Left lobe of liver (tissue), 2 donors: ENCODE measurements at regions not wholly inside any gene's neighbourhood (a gene's known extent, or its start where the extent isn't known, plus 50 kb on each side); places are given as distances from the start of the nearest gene placed in this dataset.

Source experiments
- ATAC-seq: fragments of 200-7000 bp; cut with Tn5 transposase; one replicate; pipeline ENCODE4 v1.9.1; 2020; ENCODE audit warnings: mild to moderate bottlenecking, moderate library complexity
- DNase-seq: peaks from one replicate; pipeline ENCODE4 v3.0.0-alpha.2; 2020; ENCODE audit warnings: low spot score
- donor health status: DM: no; HTN: no; CAD: no; lungs with moderate emphysema.
- donor health status: DM: no; HTN: yes; CAD: no.

DNA sequence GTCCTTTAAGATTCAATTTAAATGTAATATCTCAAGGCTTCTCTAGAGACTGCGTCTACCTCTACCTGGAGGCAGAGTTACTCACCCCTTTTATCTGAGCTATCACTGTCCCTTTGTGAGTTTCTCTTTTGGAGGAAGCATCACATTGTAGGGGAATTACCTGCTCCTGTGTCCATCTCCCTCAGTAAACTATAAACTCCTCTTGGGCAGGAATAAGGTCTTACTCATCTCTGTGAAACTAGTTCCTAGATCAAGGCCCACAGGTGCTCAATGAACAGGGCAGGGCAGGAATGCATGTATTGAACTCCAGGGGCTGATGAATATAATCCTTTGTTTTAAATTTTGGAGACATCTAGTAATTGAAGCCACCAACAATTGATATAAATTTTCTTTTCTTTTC is 139.8 kb upstream of the ERCC6L2 start:
- DNase-seq (no peak), ATAC-seq (no peak)

DNA sequence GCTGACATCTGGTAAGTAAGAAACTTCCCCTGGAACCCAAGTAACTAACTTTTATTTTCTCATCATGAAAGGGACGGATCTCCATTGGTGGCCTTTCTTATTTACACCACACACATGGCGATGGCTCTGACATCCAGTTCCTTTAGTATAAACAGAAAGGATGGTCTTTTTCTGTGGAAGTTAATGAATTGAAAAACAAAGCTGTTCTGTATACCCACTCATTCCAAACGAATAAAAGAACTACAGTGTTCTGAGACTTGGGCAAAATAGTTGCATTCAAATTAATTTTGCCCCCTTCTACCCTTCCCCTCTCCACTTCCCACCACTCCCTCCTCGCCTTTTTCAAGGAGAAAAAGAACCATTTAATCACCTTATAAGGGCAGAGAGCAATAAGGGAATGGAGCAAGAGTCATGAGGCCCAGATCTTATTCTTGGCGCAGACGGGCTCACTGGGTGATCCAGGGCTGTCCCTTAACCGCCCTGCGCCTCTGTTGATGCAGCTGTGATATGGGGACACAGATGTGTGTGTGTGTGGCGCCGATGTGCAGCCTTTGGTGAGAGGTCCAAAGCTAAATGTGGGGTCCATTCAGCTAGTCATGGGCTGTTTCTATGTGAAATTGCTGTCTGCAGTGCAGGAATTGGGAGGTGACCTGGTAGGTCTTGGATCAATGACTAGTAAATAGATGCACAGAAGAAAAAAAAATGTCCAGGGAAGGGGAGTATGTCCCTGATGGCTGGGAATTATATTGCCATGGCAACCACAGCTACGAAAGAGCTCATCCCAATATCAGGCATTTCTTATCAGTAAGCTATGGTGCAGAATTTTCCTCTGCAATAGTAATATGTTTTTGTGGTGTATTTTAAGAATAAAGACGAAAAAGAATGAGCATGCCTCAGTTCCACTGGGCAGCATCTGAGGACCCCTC is 141.5 kb upstream of the ERCC6L2 start:
- ATAC-seq (no peak), DNase-seq (no peak)

DNA sequence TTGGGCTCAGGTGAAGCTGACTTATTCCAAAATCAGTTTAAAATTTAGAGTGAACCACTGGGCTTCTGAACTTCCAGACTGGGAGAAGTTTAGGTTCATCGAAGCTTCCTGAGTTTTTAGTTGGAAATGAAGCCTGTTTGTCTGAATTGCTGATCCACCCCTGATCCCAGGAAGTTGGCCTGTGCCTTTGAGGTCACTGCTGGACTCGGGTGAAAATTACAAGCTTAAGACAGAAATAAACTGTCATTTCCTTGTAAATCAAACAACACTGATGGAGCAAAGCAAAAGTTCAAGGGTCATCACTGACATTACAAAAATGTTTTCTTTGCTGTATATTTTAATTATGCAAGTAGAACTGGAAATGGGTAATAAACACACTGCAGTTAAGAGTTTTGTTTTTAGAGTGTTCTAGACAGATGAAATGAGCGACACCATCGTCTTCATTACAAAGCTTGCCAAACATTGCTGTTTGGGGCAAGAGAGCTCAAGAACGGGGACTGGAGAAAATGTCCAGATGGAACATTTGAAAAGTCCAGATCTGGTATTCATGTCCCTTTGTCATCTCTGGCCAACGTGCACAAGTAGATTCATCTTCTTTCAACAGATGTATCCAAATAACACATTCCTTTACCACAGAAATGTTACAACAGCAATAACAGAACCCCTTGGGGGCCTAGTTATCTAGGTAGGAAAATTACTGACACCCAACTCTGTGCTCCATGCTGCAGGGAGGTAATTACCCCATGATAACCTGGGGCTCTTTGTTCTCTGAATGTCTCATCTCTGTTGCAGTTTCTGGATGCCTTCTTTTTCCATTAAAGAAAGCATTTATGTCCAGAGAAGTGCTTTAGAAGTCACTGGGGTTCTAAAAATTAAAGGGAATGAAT is 142.4 kb upstream of the ERCC6L2 start:
- ATAC-seq = peak; percentile 17
- no peak for DNase-seq

DNA sequence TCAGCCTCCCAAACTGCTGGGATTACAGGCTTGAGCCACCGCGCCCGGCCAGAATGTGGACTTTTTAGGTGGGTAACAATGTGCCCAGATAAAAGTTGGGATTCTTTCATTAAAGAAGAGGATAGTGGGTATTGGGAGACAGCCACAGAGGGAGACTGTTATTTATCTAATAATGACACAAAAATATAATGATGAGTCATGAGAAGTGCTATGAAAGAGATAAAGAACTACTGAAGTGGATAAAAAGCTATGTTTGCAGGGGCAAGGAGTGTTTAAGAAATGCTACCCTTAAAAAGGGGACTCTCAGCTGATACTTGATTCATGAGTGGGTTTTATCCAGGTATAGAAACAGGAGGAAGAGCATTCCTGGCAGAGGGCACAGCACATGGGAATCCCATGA is 143.6 kb upstream of the ERCC6L2 start:
- no peak for ATAC-seq
- DNase-seq = no peak

DNA sequence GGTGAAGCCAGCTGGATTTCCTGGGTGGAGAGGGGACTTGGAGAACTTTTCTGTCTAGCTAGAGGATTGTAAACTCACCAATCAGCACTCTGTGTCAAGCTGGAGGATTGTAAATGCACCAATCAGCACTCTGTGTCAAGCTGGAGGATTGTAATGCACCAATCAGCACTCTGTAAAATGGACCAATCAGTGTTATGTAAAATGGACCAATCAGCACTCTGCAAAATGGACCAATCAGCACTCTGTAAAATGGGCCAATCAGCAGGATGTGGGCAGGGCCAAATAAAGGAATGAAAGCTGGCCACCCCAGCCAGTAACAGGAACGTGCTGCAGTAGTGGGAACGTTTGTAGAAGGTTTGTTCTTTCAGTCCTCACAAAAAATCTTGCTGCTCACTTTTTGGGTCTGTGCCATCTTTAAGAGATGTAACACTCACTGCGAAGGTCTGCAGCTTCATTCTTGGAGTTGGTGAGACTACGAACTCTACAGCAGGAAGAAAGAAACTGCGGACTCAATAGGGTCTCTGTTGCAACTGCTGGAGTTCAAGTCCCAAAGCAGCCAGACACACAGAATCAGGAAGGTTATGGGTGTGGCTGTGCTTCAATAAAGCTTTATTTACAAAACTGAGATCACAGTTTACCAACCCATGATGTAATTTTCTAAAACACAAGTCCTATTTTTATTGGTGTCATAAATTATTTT is 145.7 kb upstream of the ERCC6L2 start:
- ATAC-seq (no peak), DNase-seq (no peak)

DNA sequence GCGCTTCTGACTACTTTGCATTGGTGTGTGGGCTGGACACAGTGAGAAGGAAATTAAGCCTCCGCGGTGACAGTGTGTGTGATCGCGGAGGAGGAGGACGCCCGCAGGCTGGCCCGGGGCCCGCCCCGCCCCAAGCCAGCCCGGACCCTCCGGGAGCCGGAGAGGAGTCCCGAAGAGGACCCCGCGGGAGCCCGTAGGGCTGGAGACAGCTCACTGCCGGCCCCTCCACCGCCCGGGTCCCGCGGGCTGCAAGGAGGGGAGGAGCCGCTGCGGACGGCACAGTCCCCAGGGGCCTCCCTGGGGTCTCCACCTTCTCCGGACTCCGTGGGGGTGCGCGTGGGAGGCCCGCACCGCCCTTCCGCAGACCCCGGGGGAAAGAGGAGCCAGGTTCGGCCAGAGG is 146.4 kb upstream of the ERCC6L2 start:
- no peak for DNase-seq

DNA sequence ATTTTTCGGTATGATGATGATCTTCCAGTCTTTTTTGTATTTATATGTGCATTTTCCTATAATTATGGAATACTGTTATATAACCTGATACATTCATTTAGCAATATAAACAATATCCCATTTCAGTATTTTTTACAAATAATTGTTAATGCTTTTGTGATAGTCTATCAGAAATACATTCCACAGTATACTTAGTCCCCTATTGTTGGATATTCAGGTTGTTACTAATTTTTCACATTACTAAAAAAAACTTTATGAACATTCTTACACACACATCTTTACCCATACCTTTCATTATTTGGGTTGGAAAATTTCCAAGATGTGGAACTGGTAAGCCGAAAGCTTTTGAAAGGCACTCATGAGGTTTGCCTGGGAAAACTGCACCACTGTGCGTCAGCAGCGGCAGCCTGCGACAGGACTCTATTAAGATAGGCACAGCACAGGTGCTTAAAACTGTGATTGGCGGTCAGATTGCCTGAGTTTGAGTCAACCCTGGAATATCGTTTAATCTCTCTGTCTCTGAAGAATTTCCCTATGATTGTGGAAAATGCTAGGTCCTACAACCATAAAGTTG is 147.5 kb upstream of the ERCC6L2 start:
- no peak for ATAC-seq
- DNase-seq = no peak

More for the DNA sequence above, 146.4 kb upstream of the ERCC6L2 start:
- no peak for ATAC-seq

DNA sequence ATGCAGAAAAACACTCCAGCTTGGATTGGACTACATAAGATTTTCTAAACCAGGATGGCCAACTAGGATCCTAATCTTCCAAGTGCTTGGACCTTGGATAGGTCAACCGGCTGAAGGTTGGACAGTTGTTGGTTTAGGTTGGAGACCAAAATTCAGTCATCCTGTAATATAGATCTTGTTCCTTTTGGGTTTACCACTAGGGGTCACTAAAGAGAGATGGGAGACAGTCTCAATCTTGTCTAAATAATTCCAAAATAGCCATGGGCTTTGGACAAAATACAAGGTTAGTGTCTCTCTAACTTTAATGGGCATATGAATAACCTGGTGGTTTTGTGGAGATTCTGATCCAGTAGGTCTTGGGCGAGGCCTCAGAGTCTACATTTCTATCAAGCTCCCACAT is 148.7 kb upstream of the ERCC6L2 start:
- DNase-seq (no peak), ATAC-seq (peak; percentile 95)

DNA sequence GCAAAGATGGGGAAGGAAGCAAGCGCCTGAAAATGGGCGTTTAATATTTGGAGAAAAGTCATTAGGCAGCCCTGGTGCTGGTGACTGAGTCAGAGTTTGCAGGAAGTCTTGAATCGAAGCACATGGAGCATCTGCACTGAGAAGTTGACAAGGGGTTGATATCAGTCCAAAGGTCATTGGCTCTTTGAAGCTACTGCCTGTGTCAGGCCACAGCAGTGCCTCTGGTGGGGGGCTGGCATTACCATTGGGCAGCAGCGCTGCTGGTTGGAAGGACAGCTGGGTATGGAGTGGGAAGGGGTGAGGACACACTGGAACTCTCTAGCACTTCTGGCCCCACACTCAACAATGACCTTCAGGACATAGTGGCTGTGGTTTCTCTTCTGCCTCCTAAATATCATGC is 150.4 kb upstream of the ERCC6L2 start:
- ATAC-seq (no peak), DNase-seq (no peak)

DNA sequence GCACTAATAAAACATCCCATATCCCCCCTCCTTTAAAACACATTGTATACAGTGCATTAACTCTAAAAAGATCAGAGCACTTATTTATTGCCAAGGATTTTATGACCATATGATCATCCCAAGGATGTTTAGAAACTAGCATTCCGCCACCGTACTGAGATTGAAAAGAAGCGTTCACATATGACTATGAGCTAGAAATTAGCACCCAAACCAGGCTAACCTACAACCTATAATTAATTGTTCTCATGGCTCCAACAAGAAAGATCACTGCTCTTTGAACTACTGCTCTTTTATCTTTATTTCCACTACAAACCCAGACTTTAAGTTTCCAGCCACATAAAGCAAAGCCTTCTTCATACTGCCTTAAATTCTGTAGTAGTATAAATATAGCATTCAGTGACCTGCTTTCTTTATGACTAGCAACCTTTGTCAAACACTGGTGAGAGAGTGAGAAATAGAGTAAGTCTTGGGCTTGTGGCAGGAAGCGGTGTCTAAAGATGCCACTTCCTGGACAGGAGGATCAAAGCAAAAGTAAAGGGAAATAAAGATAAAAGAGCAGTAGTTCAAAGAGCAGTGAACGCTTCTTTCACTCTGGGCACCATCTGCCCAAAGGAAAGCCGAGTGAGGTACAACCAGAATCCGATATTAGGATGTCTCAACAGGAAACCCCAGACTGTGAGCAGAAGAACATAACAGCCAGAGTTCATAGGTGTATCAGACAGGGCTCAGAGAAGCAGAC is 151.1 kb upstream of the ERCC6L2 start:
- no peak for ATAC-seq

DNA sequence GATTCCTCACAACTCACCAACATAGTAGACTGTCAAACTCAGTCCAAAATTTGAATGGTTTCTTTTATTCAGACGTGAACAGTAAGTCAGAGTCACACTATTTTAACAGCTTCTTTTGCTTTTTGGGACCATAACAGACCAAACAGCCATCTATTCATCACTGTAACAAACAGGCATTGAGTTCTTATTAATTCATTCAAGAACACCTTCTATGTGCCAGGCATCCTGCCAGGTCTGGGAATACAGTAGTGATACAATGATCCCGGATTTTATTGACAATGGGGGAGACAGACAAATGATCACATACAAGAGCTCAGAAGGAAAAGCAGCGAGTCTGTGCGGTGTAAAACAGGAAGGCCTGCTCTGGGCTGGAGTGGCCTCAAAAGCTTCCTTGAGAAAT is 153.3 kb upstream of the ERCC6L2 start:
- no peak for ATAC-seq

More for the DNA sequence above, 151.1 kb upstream of the ERCC6L2 start:
- DNase-seq = no peak

DNA sequence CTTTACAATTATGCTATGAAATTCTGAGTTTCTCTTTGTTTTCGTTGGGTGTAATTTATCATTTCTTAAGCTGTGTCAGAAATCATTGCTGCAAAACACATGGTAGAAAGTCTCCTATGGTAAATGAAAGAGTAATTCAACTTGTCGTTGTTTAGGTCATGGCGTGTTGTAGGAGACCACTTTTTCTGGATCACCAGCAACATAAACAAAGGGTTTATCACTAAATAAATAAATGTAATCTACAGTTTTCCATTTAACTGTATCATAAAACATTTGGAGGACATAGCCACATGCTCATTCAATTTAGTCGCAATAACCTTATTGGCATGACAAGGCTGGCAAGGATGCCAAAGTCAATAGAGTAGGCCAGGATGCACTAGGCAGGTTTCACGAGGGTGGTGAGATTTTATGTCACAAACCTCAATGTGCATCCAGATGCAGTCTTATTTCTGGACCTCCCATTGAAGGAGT is 154.4 kb upstream of the ERCC6L2 start:
- no peak for DNase-seq
- no peak for ATAC-seq

More for the DNA sequence above, 153.3 kb upstream of the ERCC6L2 start:
- no peak for DNase-seq

DNA sequence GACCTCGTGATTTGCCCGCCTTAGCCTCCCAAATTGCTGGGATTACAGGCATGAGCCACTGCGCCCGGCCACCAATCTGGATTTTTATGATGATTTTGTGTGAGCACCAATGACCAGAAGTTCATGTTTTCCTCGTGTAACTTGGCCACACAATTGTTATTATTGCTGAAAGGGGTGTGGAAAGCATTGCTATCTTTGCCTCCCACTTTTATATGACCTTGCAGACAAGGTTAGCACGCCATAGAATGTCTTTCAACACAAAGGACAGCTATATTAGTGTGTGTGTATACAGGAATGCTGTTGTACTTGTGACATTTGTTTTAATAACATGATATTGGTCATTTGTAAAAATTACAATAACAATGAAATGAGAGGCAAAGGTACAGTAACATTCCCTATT is 155.0 kb upstream of the ERCC6L2 start:
- DNase-seq (no peak), ATAC-seq (no peak)

DNA sequence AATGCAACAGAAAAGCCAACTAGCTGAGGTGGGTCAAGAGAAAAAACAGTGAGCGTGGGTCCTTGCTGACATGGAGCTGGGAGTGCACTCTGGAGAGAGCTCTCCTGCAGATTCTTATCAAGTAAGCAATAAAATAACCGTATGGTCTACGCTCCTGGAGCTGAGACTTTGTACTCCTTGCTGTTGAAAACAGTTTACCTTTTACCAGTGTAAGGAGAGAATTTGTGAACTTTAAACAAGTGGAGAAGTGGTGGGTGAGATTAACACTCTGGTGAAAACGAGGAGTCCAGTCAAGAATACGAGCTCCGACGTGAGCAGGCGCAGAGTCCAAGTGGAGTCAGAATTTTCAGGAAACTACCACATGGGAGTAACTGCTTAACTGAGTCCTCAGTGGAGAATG is 156.1 kb upstream of the ERCC6L2 start:
- DNase-seq (no peak), ATAC-seq (no peak)

DNA sequence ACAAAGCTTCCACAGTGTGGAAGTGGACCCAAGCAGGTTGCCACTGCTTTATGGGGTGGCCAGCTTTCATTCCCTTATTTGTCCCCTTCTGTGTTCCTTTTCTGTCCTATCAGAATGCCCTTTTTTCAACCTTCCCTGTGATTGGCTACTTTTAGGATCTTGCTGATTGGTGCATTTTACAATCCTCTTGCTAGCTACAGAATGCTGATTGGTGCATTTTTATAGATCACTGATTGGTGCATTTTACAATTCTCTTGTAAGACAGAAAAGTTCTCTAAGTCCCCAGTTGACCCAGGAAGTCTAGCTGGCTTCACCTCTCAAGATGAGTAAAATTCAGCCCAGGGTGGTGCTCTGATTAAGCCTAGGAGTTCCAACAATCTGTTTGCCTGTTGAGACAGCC is 157.2 kb upstream of the ERCC6L2 start:
- DNase-seq = no peak
- ATAC-seq = no peak

DNA sequence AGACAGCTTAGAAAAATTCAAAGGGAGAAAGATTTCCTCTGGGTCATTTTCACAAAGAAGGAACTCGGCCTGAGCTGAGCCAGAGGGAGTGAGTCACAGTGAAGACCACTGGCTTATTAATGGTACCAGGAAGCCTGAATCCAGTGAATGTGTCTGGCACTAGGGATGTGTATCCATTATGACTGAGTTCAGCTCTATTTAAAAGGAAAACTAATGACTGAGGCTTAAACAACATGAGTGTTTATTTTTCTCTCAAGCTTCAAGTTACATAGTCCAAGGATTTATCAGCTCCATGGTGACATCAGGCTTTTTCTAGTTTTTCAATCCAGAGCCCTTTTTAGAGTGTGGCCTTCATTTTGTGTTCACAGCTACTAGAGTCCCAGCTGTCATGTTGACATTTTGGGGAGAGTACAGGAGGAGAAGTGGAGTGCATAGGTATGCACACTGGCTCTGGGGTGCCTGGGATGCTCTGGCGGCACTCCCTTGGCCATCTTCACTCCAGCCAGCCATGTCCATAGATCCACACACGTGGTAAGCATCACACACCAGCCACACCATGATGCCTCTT is 159.5 kb upstream of the ERCC6L2 start:
- no peak for ATAC-seq
- DNase-seq = no peak

DNA sequence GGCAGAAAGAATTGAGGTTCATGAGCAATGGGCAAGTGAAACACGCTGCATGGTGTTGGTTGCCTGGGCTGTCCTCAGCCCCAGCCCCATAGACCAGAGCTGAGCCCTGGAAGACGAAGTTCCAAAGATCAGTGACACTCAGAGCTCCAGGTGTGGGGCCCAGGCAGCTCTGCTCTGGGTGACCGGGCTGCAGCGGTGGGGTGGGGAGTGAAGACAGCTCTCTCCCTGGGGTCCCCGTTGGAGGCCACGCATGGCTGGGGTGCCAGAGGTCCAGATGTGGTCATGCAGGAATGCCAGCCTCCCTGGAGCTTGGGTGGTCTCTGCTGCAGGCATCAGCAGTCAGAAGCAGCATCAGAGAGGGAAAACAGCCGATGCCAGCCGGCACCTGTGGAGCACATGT is 165.0 kb upstream of the ERCC6L2 start:
- DNase-seq = no peak
- no peak for ATAC-seq

DNA sequence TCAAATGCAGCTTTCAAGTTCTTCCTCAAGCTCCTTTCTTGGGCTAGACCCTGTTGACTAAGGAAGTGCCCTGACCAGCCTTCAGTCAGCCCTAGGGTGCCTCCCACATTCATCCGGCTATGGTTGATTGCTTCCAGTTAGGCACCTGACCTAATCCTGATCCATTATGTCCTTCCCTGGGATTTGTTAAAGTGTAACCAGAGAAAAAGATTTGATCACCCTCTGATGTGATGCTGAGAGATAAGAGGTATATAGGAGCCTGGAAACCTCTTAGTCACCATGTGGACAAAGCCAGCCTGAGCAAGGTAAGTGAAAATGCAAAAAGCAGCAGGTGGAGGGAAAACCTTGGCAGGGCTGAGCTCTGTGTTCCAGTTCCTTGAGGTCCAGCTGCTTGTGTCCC is 178.8 kb upstream of the ERCC6L2 start:
- DNase-seq (no peak), ATAC-seq (no peak)

DNA sequence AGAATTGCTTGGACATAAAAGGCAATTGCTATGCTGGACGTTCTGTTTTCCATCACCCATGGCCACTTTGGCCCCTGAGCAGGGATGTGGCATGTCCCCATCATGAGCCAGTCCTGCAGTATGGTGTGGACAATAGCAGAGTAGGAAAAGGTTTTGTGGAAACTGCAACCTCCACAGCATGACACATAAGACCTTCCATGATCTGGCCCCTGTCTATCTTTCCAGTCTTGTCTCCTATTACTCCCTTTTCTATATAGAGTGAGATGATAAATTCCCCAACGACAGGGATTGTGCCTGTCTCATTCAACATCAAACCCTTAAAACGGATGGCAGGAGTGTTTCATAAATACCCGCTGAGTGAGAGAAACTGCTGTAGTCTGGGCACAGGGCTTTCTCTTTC is 174.7 kb upstream of the PTCH1 start:
- ATAC-seq (no peak), DNase-seq (no peak)

DNA sequence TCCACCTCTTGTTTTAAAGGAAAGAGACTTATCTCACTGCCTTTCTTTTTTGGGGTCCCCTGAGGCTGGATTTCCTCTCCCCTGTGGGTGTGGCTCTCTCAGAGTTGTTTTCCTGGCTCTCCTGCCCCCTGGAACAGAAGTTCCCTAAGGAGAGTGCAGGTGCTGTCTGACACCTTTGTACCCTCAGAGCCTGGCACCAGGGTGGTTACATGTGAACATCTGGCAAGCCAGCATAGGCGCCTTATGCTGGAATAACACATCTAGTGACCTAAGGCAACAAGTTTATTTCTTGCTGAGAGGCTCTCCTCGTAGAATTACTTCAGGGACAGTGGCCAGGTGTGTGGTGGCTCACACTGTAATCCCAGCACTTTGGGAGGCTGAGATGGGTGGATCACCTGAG is 172.9 kb upstream of the PTCH1 start:
- ATAC-seq (no peak), DNase-seq (no peak)
